GM10266 (cell line): ENCODE measurements at regions not wholly inside any gene's neighbourhood (a gene's known extent, or its start where the extent isn't known, plus 50 kb on each side); places are given as distances from the start of the nearest gene placed in this dataset.

Experiments used
- DNase-seq: peaks from one replicate; pipeline ENCODE4 v3.0.0; 2012; ENCODE audit errors: extremely low spot score
- CTCF ChIP-seq: IDR thresholded peaks from 2 replicates; pipeline ENCODE4 v1.5.1; 2012; ENCODE audit warnings: mild to moderate bottlenecking, low read depth; ENCODE audit not compliant: control insufficient read depth, insufficient read depth; ENCODE audit errors: missing control alignments

- DNase-seq = no peak
- TF ChIP-seq CTCF = no peak
Observed at GRCh38 chr1:59154401-59154800, 142.5 kb upstream of the FGGY start.

- no peak for DNase-seq
- no peak for TF ChIP-seq CTCF
Observed at GRCh38 chr1:59155351-59155750, 141.5 kb upstream of the FGGY start.

- TF ChIP-seq CTCF = no peak
- DNase-seq = no peak
Observed at GRCh38 chr1:59156051-59156450, 140.8 kb upstream of the FGGY start.

- no peak for DNase-seq
Observed at GRCh38 chr1:59156526-59157199, 140.2 kb upstream of the FGGY start.

GRCh38 chr1:59158321-59158720 lies 138.6 kb upstream of the FGGY start:
- no peak for TF ChIP-seq CTCF
- no peak for DNase-seq

More at GRCh38 chr1:59156526-59157199, 140.2 kb upstream of the FGGY start:
- TF ChIP-seq CTCF = no peak

GRCh38 chr1:59159557-59160203 lies 137.2 kb upstream of the FGGY start:
- no peak for DNase-seq
- TF ChIP-seq CTCF = no peak

GRCh38 chr1:59161136-59161535 lies 135.8 kb upstream of the FGGY start:
- no peak for TF ChIP-seq CTCF
- DNase-seq = no peak
